SK-N-SH (cell line): ENCODE measurements at regions not wholly inside any gene's neighbourhood (a gene's known extent, or its start where the extent isn't known, plus 50 kb on each side); places are given as distances from the start of the nearest gene placed in this dataset.

Source experiments
- CTCF ChIP-seq: fragments of 200-600 bp; sonication (generic); IDR thresholded peaks from 2 replicates; pipeline ENCODE4 v1.6.1; 2017; ENCODE audit warnings: antibody characterized with exemption, mild to moderate bottlenecking, moderate library complexity
- FOXJ3 ChIP-seq: sonication (generic); formaldehyde crosslinking; IDR thresholded peaks from 2 replicates; pipeline ENCODE4 v1.5.1; 2020; ENCODE audit warnings: mild to moderate bottlenecking, missing genetic modification reagents
- GABPA ChIP-seq: IDR thresholded peaks from 2 replicates; pipeline ENCODE4 v1.4.0; 2012; ENCODE audit warnings: low read depth, mild to moderate bottlenecking
- POLR2AphosphoS5 ChIP-seq: IDR thresholded peaks from 2 replicates; pipeline ENCODE4 v1.6.1; 2012; ENCODE audit warnings: low read depth, low read length
- RAD21 ChIP-seq: IDR thresholded peaks from 2 replicates; pipeline ENCODE4 v1.6.1; 2012; ENCODE audit warnings: mild to moderate bottlenecking, low read length
- REST ChIP-seq: IDR thresholded peaks from 2 replicates; pipeline ENCODE4 v1.6.1; 2012; ENCODE audit warnings: mild to moderate bottlenecking, low read depth, low read length, moderate library complexity
- RFX5 ChIP-seq: IDR thresholded peaks from 2 replicates; pipeline ENCODE4 v1.6.1; 2012; ENCODE audit warnings: mild to moderate bottlenecking, improper control_type of control experiment, low read length
- SIN3A ChIP-seq: IDR thresholded peaks from 2 replicates; pipeline ENCODE4 v1.6.1; 2012; ENCODE audit warnings: low read depth, mild to moderate bottlenecking, low read length, moderate library complexity, borderline replicate concordance
- TCF12 ChIP-seq: IDR thresholded peaks from 2 replicates; pipeline ENCODE4 v1.4.0; 2012
- TEAD4 ChIP-seq: IDR thresholded peaks from 2 replicates; pipeline ENCODE4 v1.4.0; 2012; ENCODE audit warnings: mild to moderate bottlenecking, borderline replicate concordance; ENCODE audit not compliant: insufficient read depth
- ZBTB33 ChIP-seq: IDR thresholded peaks from 2 replicates; pipeline ENCODE4 v1.4.0; 2012; ENCODE audit warnings: low read depth, borderline replicate concordance

- TF ChIP-seq CTCF (no peak), GABPA (no peak), POLR2AphosphoS5 (no peak), ZBTB33 (no peak), RFX5 (no peak), SIN3A (no peak), TCF12 (no peak), RAD21 (no peak), TEAD4 (no peak), FOXJ3 (CRISPR knock-in tag) (no peak), REST (no peak)
Observed at GRCh38 chr9:107983181-107983603, 493.6 kb upstream of the KLF4 start.
